KBM-7 (cell line): ENCODE measurements at regions not wholly inside any gene's neighbourhood (a gene's known extent, or its start where the extent isn't known, plus 50 kb on each side); places are given as distances from the start of the nearest gene placed in this dataset.
"Not testable (repeated sequence)": the region's sequence is repeated elsewhere in the genome, so short reads cannot be mapped to it uniquely, and the experiment has no call there.

Source experiments
- DNase-seq: peaks from one replicate; pipeline ENCODE4 v3.0.0-alpha.2; 2015
- in situ Hi-C: fragments of 300-500 bp; cut with MboI; formaldehyde crosslinking; loops from 2 replicates; pipeline ENCODE4 v1.14.3; 2020; ENCODE audit warnings: low sequenced_read_pairs, low pct_unique_long_range_greater_than_20kb, mixed read lengths

GRCh38 chr1:25018110-25018735, 88.1 kb upstream of the RUNX3 start:
- in situ Hi-C loops = no loop called here
- DNase-seq = no peak

- DNase-seq = no peak
- in situ Hi-C loops = no loop called here
These were observed 87.5 kb upstream of the RUNX3 start for GRCh38 chr1:25017436-25018109.

GRCh38 chr1:25012966-25013962, 83.2 kb upstream of the RUNX3 start:
- in situ Hi-C loops = no loop called here

DNA sequence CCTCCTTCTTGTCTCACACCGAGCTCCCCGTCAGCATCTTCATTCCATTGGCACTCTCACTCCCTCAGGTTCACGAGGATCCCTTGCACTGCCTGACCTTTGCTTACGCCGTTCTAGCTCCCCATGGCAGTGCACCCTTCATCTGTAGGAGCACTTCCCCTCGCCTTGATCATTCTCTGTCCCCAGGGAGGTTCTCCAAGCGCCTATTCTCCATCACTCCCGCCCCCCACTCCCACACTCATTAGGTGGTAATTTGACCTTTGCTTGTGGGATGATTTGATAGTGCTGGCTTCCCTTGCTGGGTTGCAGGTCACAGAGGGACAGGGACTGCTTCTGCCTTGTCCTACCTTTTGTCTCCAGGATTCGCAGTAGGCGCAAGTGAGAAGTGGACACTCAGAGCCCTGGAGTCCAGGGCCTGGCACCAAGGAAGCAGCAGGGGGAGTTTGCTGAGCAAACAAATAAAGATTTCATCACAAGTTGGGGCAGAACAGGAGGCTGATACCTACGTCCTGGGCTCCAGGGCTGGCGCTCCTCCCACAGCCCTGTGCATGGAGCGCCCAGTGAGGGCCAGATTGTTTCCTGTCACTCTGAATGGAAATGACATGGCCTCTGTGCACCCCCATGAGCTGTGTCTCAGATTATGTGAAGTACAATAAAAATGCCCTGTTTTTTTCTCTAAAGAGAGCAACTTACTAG, 82.0 kb upstream of the RUNX3 start:
- DNase-seq = no peak
- in situ Hi-C loops = no loop called here

More at GRCh38 chr1:25012966-25013962, 83.2 kb upstream of the RUNX3 start:
- DNase-seq = no peak

DNA sequence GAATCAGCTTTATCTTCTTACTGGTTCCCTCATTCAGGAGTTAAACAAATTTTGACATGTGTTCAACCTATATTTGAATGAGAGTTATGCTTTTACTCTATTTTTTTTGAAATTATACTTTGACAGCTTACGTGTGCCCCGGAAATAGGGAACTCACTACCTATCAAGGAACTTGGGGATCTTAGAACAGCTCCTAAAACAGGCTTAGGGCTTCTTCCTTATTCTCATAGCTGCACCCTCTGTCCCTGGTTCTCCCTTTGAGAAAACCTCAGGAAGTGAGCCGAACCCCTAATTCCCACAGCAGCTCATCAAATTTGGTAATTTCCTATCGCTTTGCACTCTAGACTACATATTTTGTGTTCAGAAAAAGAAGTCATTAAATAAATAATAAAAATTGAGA, 81.2 kb upstream of the RUNX3 start:
- in situ Hi-C loops = no loop called here
- DNase-seq = no peak

DNA sequence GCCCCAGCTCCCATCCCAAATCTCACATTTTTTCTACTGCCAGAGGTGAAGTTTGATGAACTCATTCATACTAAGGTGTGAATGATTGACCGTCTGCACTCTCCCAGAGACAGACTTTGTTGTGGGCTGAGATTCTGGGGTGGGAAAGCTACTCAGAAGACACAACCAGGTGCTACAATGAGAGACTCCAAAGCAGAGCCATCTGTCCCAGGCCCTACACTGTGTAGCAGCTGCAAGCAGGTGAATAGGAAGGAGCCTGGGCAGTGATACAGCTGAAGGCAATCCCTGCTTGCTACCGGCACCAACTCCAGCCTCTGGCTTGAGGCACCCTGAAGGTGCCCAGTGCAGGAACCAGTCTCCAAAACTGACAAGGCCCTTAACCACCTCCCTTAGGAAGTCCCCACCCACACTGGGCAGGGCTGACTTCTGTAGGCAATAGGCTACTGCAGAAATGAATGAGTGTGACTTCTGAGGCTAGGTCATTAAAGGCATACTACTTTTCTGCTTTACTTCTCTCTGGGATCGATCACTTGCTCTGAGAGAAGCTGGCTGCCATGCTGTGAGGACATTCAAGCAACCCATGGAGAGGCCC, 79.7 kb upstream of the RUNX3 start:
- in situ Hi-C loops = no loop called here
- no peak for DNase-seq

- DNase-seq = no peak
- in situ Hi-C loops = no loop called here
These were observed 78.1 kb upstream of the RUNX3 start for GRCh38 chr1:25008192-25008485.

- DNase-seq, in situ Hi-C loops: not testable (repeated sequence)
These were observed 77.5 kb upstream of the RUNX3 start for GRCh38 chr1:25007390-25008191.

DNA sequence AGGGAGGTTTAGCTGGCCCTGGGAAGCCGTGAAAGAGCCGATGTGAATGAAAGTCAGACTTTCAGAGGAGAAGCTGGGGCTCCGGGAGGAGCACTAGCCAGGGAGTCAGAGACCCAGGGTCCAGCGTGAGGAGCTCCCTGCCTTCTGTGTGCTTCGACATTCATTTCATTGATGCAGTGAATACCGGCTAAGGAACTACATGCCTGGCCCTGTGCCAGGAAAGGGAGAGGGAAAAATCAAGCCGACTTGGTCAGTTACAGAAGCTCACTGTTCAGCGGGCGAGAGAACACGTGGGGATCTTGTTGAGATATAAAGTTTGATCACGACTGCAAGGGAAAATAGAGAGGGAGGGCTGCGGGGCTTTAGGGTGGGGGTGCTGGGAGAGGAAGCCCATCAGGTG, 76.7 kb upstream of the RUNX3 start:
- in situ Hi-C loops = no loop called here
- no peak for DNase-seq

GRCh38 chr1:25004355-25004754, 74.3 kb upstream of the RUNX3 start:
- DNase-seq = no peak
- in situ Hi-C loops = no loop called here

GRCh38 chr1:25003457-25004190, 73.5 kb upstream of the RUNX3 start:
- in situ Hi-C loops = no loop called here
- no peak for DNase-seq

- in situ Hi-C loops = no loop called here
- no peak for DNase-seq
These were observed 72.9 kb upstream of the RUNX3 start for GRCh38 chr1:25003000-25003399.

GRCh38 chr1:25001125-25001915, 71.2 kb upstream of the RUNX3 start:
- no peak for DNase-seq
- in situ Hi-C loops = no loop called here

- in situ Hi-C loops = no loop called here
- DNase-seq = no peak
These were observed 69.8 kb upstream of the RUNX3 start for GRCh38 chr1:24999906-25000305.

- in situ Hi-C loops = no loop called here
- DNase-seq = no peak
These were observed 69.3 kb upstream of the RUNX3 start for GRCh38 chr1:24999426-24999825.

- no peak for DNase-seq
- in situ Hi-C loops = no loop called here
These were observed 68.6 kb upstream of the RUNX3 start for GRCh38 chr1:24998563-24999245.
